ENCODE measurements at regions not wholly inside any gene's neighbourhood (a gene's known extent, or its start where the extent isn't known, plus 50 kb on each side); places are given as distances from the start of the nearest gene placed in this dataset.
"Not testable (repeated sequence)": the region's sequence is repeated elsewhere in the genome, so short reads cannot be mapped to it uniquely, and the experiment has no call there.

DNA sequence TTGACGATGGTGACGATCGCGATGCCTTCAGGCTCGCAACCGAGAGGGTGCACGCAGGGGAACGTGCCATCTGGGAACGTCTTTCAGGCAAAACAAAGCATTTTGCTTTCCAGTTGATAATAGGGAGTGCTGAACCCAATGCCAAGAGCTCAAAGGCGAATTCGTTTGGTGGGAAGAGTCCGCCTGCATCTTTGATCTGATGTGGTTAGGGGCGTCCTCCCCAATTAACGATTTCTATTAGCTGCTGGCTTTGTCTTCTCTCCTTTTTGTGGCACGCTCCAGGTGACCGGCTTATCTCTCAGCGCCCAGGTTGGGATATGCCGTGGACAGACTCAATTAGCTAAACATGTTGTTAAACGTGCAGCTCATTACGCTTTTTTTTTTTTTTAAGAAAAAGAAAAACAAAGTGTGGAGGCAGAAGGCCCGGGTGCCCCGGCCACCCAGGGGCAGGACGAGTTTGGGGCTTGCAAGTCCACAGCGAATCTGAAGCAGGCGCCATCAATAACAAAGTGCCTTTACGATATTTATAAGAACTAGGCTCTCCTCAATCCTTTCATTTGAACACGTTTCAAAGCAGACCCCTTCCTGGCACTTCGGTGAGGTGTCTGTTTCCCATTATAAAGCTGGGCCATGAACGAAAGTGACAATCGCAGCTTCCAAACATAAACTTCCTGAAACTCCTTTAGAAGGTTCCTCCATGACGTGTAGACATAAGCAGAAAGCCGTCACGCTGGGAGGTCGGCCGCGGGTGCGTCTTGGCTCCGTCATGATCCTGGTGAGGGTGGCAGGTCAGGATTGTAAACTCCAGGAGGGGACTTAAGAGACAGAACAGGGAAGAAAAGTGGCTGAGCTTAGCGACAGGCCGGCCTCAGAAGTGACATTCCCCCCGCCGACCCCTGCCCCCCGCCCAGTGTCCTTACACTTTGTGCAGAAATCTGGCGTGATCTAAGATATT, 155.3 kb downstream of the LAT start:
- TF ChIP-seq, protein P1, sequence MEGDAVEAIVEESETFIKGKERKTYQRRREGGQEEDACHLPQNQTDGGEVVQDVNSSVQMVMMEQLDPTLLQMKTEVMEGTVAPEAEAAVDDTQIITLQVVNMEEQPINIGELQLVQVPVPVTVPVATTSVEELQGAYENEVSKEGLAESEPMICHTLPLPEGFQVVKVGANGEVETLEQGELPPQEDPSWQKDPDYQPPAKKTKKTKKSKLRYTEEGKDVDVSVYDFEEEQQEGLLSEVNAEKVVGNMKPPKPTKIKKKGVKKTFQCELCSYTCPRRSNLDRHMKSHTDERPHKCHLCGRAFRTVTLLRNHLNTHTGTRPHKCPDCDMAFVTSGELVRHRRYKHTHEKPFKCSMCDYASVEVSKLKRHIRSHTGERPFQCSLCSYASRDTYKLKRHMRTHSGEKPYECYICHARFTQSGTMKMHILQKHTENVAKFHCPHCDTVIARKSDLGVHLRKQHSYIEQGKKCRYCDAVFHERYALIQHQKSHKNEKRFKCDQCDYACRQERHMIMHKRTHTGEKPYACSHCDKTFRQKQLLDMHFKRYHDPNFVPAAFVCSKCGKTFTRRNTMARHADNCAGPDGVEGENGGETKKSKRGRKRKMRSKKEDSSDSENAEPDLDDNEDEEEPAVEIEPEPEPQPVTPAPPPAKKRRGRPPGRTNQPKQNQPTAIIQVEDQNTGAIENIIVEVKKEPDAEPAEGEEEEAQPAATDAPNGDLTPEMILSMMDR (IDR thresholded peaks at IDR 0.05), result not testable (repeated sequence)
- not testable (repeated sequence) for TF ChIP-seq POLR2A (IDR thresholded peaks at IDR 0.05)
